Mucosa of descending colon (tissue), 3 donors: ENCODE measurements at regions not wholly inside any gene's neighbourhood (a gene's known extent, or its start where the extent isn't known, plus 50 kb on each side); places are given as distances from the start of the nearest gene placed in this dataset.

Experiments used
- ATAC-seq: fragments of 200-7000 bp; cut with Tn5 transposase; one replicate; pipeline ENCODE4 v1.9.1; 2020; ENCODE audit warnings: mild to moderate bottlenecking, moderate library complexity
- DNase-seq, 3 donors: peaks; one replicate each; pipeline ENCODE4 v3.0.0-alpha.2; 2020
- H3K36me3 ChIP-seq: fragments of 200-600 bp; one replicate; pipeline ENCODE4 v1.8.0; 2021; ENCODE audit warnings: low read depth, mild to moderate bottlenecking
- H3K4me1 ChIP-seq: fragments of 200-600 bp; one replicate; pipeline ENCODE4 v1.8.0; 2021; ENCODE audit warnings: low read depth, mild to moderate bottlenecking
- H3K4me3 ChIP-seq: fragments of 200-600 bp; one replicate; pipeline ENCODE4 v1.8.0; 2021; ENCODE audit warnings: mild to moderate bottlenecking
- H3K9me3 ChIP-seq: fragments of 200-600 bp; one replicate; pipeline ENCODE4 v1.8.0; 2021; ENCODE audit warnings: mild to moderate bottlenecking
- CTCF ChIP-seq: fragments of 200-600 bp; IDR thresholded peaks from one replicate; pipeline ENCODE4 v1.8.0; 2022; ENCODE audit warnings: antibody characterized with exemption, mild to moderate bottlenecking
- intact Hi-C, 2 donors: fragments of 100-400 bp; cut with DNase I in 1 of 2; cut with micrococcal nuclease in 1 of 2; formaldehyde crosslinking; loops; one replicate each; pipeline versions ENCODE4 v1.11.0 to v1.11.1; 2022; cut with DNase I, micrococcal nuclease
- donor health status: DM: no; HTN: no; CAD: no; lungs with moderate emphysema.
- donor health status: DM: no; HTN: no; CAD: no.
- donor health status: DM: no; HTN: yes; CAD: no.

GRCh38 chr9:115775659-115776058, 377.9 kb upstream of the PAPPA start:
- DNase-seq (no peak), ATAC-seq (no peak)
- Histone ChIP-seq H3K4me3 (no peak overlapping the region), H3K9me3 (no peaks in the 10 kb centered on the region), H3K4me1 (no peaks in the 10 kb centered on the region), H3K36me3 (no peaks in the 10 kb centered on the region)
- TF ChIP-seq CTCF: no peak
- intact Hi-C loops: no loop called here

GRCh38 chr9:115777610-115778009, 376.0 kb upstream of the PAPPA start:
- Histone ChIP-seq H3K4me1 (no peaks in the 10 kb centered on the region), H3K36me3 (no peaks in the 10 kb centered on the region), H3K4me3 (no peak overlapping the region), H3K9me3 (no peaks in the 10 kb centered on the region)
- DNase-seq: no peak
- no peak for TF ChIP-seq CTCF
- intact Hi-C loops: no loop called here
- ATAC-seq: no peak

- no peak for TF ChIP-seq CTCF
- no peaks in the 10 kb centered on the region for H3K36me3 ChIP-seq
- no peak overlapping the region for H3K4me3 ChIP-seq
- H3K9me3 ChIP-seq: no peaks in the 10 kb centered on the region
- DNase-seq: no peak
- intact Hi-C loops: no loop called here
- ATAC-seq: no peak
- H3K4me1 ChIP-seq: no peaks in the 10 kb centered on the region
Measured at GRCh38 chr9:115781070-115781736, 372.4 kb upstream of the PAPPA start.

- H3K4me1 ChIP-seq: no peaks in the 10 kb centered on the region
- TF ChIP-seq CTCF: no peak
- ATAC-seq (no peak), DNase-seq (no peak)
- no peaks in the 10 kb centered on the region for H3K36me3 ChIP-seq
- no peak overlapping the region for H3K4me3 ChIP-seq
- H3K9me3 ChIP-seq: no peaks in the 10 kb centered on the region
- intact Hi-C loops: no loop called here
Measured at GRCh38 chr9:115786321-115786720, 367.3 kb upstream of the PAPPA start.

- ATAC-seq (no peak), DNase-seq (no peak)
- Histone ChIP-seq H3K9me3 (no peaks in the 10 kb centered on the region), H3K4me3 (no peak overlapping the region), H3K4me1 (no peaks in the 10 kb centered on the region), H3K36me3 (no peaks in the 10 kb centered on the region)
- no peak for TF ChIP-seq CTCF
- intact Hi-C loops: no loop called here
Measured at GRCh38 chr9:115790520-115790919, 363.1 kb upstream of the PAPPA start.

GRCh38 chr9:115794921-115795475, 358.6 kb upstream of the PAPPA start:
- intact Hi-C loops: no loop called here
- Histone ChIP-seq H3K9me3 (no peaks in the 10 kb centered on the region), H3K36me3 (no peaks in the 10 kb centered on the region), H3K4me1 (no peaks in the 10 kb centered on the region), H3K4me3 (no peak overlapping the region)
- no peak for TF ChIP-seq CTCF
- DNase-seq (no peak), ATAC-seq (no peak)
